ENCODE measurements at regions not wholly inside any gene's neighbourhood (a gene's known extent, or its start where the extent isn't known, plus 50 kb on each side); places are given as distances from the start of the nearest gene placed in this dataset.

GRCh38 chr3:180290300-180290699 lies 253.6 kb upstream of the PEX5L start:
- no peak for ATAC-seq
- intact Hi-C loops (cut with DNase I), result no loop called here
- Histone ChIP-seq H3K36me3 (no peaks in the 10 kb centered on the region), H3K4me3 (no peak overlapping the region), H3K9me3 (no peaks in the 10 kb centered on the region), H3K4me1 (peaks cover 0 to 7% (median under 1%) of the 10 kb centered on the region in 3 donors), H3K27me3 (no peaks in the 10 kb centered on the region), H3K27ac (no peak overlapping the region)
- DNase-seq, result no peak
- no peak for TF ChIP-seq CTCF (IDR thresholded peaks at IDR 0.05)
- no peak for FAIRE-seq

DNA sequence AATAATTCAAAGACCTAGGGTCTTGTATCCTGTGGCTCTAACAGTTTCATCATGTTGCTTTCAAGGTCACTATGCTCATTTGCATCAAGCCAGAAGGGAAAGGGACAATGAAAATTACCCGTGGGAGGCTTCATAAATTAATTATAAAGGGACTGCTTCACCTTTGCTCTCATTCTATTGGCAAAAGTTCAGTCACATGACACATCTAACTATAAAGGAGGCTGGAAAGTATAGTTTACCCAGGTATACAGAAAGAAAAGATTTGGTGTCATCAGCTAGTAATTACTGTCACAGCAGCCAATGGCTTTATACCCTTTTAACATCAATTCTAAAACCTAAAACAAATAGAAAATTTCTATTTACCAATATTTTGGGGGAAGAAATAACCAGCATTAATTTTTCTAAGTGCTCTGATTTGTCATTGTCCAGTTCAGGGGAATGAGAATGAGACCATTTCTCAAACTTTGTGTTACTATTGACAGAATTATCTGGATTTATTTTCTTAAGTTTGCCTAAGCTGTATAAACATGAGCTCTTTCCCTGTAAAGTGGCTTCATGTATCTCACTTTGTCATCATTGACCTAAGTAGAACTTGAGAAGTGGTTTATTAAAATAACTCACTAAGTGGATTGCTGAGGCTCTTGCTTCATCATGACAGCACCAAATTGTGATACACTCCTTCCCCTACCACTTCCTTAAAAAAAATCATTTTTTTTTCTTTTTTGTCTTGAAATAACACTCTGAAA lies 257.7 kb upstream of the PEX5L start:
- Histone ChIP-seq H3K4me3 (no peak overlapping the region), H3K36me3 (no peaks in the 10 kb centered on the region), H3K27me3 (no peaks in the 10 kb centered on the region), H3K9me3 (no peaks in the 10 kb centered on the region), H3K4me1 (peaks cover 0 to 35% (median 28%) of the 10 kb centered on the region in 3 donors), H3K27ac (peak overlapping the region; percentile 49 to 83 (median 66))
- DNase-seq, result no peak
- WGBS, 2 donors, result 8 to 11% methylated on average over 1 of the region's 1 CpG
- no peak for FAIRE-seq
- TF ChIP-seq CTCF (IDR thresholded peaks at IDR 0.05), result no peak
- ATAC-seq, result peak; percentile 70 to 82 (median 79)
- intact Hi-C loops (cut with DNase I), result no loop called here

DNA sequence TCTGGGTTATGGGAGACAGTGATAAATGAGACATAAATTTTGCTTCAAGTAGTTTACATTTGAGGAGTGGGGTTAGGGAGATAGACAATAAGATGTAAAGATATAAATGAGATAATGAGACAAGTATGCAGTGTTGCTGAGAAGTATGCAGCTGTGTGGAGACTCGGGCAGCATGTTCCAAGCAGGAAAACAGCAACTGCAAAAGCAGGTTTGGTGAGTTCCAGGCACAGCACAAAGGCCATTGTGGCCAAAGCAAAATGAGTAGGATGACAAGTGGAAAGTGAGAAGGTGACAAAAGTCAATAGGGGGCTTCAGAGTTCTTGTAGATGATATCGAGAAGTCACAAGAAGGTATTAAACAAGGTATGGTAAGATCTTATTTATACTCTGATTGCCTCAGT lies 259.1 kb upstream of the PEX5L start:
- Histone ChIP-seq H3K4me3 (no peak overlapping the region), H3K27me3 (no peaks in the 10 kb centered on the region), H3K4me1 (peaks cover 0 to 35% (median 28%) of the 10 kb centered on the region in 3 donors), H3K36me3 (no peaks in the 10 kb centered on the region), H3K9me3 (no peaks in the 10 kb centered on the region), H3K27ac (peak overlapping the region in 3 of 4 donors; percentile 30 to 83 (median 81))
- ATAC-seq (peak; percentile 66 to 83 (median 74)), FAIRE-seq (no peak), DNase-seq (peak in 4 of 6 donors; percentile 62 to 81 (median 68))
- WGBS, 2 donors, result 8 to 13% methylated on average over 2 of the region's 2 CpGs
- intact Hi-C loops (cut with DNase I), result no loop called here
- TF ChIP-seq CTCF (IDR thresholded peaks at IDR 0.05), result no peak

GRCh38 chr3:180296971-180297370 lies 260.2 kb upstream of the PEX5L start:
- no peaks in the 10 kb centered on the region for H3K36me3 ChIP-seq
- H3K27ac ChIP-seq, result peak overlapping the region; percentile 6 to 83 (median 56)

More at GRCh38 chr3:180296971-180297370, 260.2 kb upstream of the PEX5L start:
- Histone ChIP-seq H3K27me3 (no peaks in the 10 kb centered on the region), H3K4me1 (peaks cover 0 to 35% (median 28%) of the 10 kb centered on the region in 3 donors), H3K9me3 (no peaks in the 10 kb centered on the region), H3K4me3 (no peak overlapping the region)
- intact Hi-C loops (cut with DNase I), result no loop called here
- WGBS, 2 donors, result 26 to 29% methylated on average over 5 of the region's 5 CpGs
- ATAC-seq (peak; percentile 18 to 66 (median 46)), FAIRE-seq (no peak), DNase-seq (peak in 1 of 6 donors; percentile 21)
- TF ChIP-seq CTCF (IDR thresholded peaks at IDR 0.05), result no peak
